Calu3 (cell line): ENCODE measurements at regions not wholly inside any gene's neighbourhood (a gene's known extent, or its start where the extent isn't known, plus 50 kb on each side); places are given as distances from the start of the nearest gene placed in this dataset.

Experiments used
- BruUV-seq: library from RNA; stranded (reverse); fragments of 400-500 nt; replicated peaks from 2 replicates; lab custom pipeline; 2021; lab: Mats Ljungman, UMichigan
- CTCF ChIA-PET: fragments of 300-600 bp; sonication (Branson Sonifier 250); formaldehyde crosslinking; loops from one replicate; lab custom pipeline; 2022; ENCODE audit warnings: antibody characterized with exemption; lab: Charles Lee
- DNase-seq: peaks from one replicate; pipeline ENCODE4 v3.0.0; 2022
- H3K27ac Mint-ChIP-seq: one replicate; pipeline ENCODE4 v1.8.0; 2022; ENCODE audit warnings: mixed read lengths; ENCODE audit not compliant: unreplicated experiment
- H3K27me3 Mint-ChIP-seq: one replicate; pipeline ENCODE4 v1.8.0; 2022; ENCODE audit warnings: mixed read lengths; ENCODE audit not compliant: unreplicated experiment
- H3K36me3 Mint-ChIP-seq: one replicate; pipeline ENCODE4 v1.8.0; 2022; ENCODE audit warnings: mild to moderate bottlenecking, moderate library complexity, mixed read lengths; ENCODE audit not compliant: insufficient read depth, unreplicated experiment
- H3K4me1 Mint-ChIP-seq: one replicate; pipeline ENCODE4 v1.8.0; 2022; ENCODE audit warnings: mild to moderate bottlenecking, low read depth, mixed read lengths; ENCODE audit not compliant: unreplicated experiment
- H3K4me3 Mint-ChIP-seq: one replicate; pipeline ENCODE4 v1.8.0; 2022; ENCODE audit warnings: mild to moderate bottlenecking, low read depth, moderate library complexity, mixed read lengths; ENCODE audit not compliant: unreplicated experiment
- H3K9me3 Mint-ChIP-seq: one replicate; pipeline ENCODE4 v1.8.0; 2022; ENCODE audit warnings: low read depth, mixed read lengths; ENCODE audit not compliant: unreplicated experiment
- intact Hi-C: fragments of 100-400 bp; cut with micrococcal nuclease; formaldehyde crosslinking; loops from one replicate; pipeline ENCODE4 v1.10.0; 2022; ENCODE audit not compliant: unreplicated experiment
- TF ChIP-seq, protein P1 (sequence below): fragments of 200-600 bp; IDR thresholded peaks from one replicate; pipeline ENCODE4 v1.8.0; 2022; ENCODE audit warnings: antibody characterized with exemption; ENCODE audit not compliant: unreplicated experiment

DNA sequence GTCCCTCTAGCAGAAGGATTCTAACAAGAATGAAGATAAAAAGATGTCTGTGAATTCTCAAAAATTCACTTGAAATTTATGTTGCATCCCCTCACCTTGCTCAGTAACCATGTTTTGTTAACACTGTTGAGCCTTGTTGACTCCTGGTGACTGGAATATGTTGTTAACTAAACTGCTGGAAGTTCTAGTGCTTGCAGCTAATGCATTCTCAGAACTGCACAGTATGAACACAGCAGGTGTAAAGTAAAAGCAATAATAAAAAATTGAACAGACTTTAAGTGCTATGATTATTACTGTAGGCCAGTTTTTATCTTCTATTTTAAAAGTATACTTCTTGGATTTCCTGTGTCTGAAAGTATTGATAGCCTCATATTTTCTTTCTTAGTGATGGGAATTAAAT is 388.7 kb upstream of the PTPRD start:
- Mint-ChIP-seq H3K4me1 (no peaks in the 10 kb centered on the region), H3K36me3 (no peaks in the 10 kb centered on the region), H3K27ac (no peak overlapping the region), H3K9me3 (peaks cover 15% of the 10 kb centered on the region), H3K27me3 (no peaks in the 10 kb centered on the region), H3K4me3 (no peak overlapping the region)
- TF ChIP-seq, protein P1, sequence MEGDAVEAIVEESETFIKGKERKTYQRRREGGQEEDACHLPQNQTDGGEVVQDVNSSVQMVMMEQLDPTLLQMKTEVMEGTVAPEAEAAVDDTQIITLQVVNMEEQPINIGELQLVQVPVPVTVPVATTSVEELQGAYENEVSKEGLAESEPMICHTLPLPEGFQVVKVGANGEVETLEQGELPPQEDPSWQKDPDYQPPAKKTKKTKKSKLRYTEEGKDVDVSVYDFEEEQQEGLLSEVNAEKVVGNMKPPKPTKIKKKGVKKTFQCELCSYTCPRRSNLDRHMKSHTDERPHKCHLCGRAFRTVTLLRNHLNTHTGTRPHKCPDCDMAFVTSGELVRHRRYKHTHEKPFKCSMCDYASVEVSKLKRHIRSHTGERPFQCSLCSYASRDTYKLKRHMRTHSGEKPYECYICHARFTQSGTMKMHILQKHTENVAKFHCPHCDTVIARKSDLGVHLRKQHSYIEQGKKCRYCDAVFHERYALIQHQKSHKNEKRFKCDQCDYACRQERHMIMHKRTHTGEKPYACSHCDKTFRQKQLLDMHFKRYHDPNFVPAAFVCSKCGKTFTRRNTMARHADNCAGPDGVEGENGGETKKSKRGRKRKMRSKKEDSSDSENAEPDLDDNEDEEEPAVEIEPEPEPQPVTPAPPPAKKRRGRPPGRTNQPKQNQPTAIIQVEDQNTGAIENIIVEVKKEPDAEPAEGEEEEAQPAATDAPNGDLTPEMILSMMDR, result no peak
- no peak for DNase-seq
- CTCF ChIA-PET, result no interaction called here
- BruUV-seq, result no TSS peak
- intact Hi-C loops, result no loop called here

DNA sequence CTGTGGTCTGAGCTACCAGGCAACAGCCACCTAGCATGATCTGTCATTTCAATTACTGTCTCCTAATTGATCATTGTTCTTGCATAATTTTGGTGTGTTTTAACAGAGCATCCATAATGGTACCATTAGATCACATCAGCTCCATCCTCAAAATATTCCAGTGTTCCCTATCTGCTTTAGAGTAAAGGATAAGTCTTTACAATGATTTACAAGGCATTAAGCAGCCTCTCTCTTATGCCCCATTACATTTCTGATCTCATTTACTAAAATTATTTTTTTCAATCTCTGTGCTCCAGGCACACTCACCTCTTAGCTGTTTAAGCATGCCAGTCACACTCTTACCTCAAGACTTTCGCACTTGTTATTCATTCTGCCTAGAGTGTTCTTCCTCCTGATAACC is 389.9 kb upstream of the PTPRD start:
- Mint-ChIP-seq H3K27ac (no peak overlapping the region), H3K27me3 (no peaks in the 10 kb centered on the region), H3K36me3 (no peaks in the 10 kb centered on the region), H3K4me3 (no peak overlapping the region), H3K4me1 (no peaks in the 10 kb centered on the region), H3K9me3 (peaks cover 14% of the 10 kb centered on the region)
- CTCF ChIA-PET, result no interaction called here
- DNase-seq, result no peak
- no TSS peak for BruUV-seq
- intact Hi-C loops, result no loop called here
- TF ChIP-seq, protein P1, result no peak

DNA sequence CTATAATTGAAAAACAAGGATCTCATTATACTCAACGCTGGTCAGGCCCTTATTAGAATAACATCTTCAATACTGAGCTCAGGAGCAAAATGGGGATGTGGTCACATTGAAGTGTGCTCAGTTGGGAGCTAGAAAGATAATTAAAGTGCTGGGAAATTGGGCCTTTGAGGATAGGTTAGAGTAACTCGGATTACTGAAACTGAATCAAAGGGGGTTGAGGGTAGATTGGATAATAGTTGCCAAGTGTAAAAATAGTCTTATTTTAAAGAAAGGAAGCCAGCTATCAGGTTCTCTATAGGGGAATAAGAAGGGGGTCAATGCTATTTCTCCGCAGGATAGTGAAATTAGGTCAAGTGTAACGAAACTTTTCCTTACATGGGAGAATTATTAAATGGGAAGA is 391.0 kb upstream of the PTPRD start:
- Mint-ChIP-seq H3K27ac (no peak overlapping the region), H3K36me3 (no peaks in the 10 kb centered on the region), H3K4me1 (no peaks in the 10 kb centered on the region), H3K9me3 (peaks cover 15% of the 10 kb centered on the region), H3K27me3 (no peaks in the 10 kb centered on the region), H3K4me3 (no peak overlapping the region)
- CTCF ChIA-PET, result no interaction called here
- no peak for DNase-seq
- intact Hi-C loops, result no loop called here
- TF ChIP-seq, protein P1, result no peak
- no TSS peak for BruUV-seq

DNA sequence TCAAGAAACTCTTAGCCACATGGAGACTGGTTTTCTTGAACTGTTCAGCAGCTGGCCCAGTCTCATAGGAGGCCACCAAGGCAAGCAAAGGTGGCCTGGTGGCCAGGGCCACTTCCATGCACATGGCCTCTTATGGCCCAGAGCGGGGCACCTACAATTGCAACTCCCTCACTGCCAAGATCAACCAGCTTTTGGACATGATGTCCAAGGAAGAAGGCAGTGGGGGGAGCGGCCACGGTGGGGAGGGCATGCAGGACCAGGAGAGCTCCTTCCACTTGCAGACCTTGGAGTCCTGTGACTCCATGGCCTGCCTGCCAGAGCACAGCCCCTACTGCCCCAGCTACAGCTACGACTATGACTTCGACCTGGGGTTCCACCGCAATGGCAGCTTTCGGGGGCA is 398.9 kb upstream of the PTPRD start:
- no peaks in the 10 kb centered on the region for H3K27me3 Mint-ChIP-seq
- H3K36me3 Mint-ChIP-seq, result no peaks in the 10 kb centered on the region
- H3K27ac Mint-ChIP-seq, result no peak overlapping the region
- H3K4me3 Mint-ChIP-seq, result no peak overlapping the region
- TF ChIP-seq, protein P1, result no peak
- BruUV-seq, result no TSS peak
- CTCF ChIA-PET, result no interaction called here
- no peaks in the 10 kb centered on the region for H3K4me1 Mint-ChIP-seq
- intact Hi-C loops, result no loop called here
- peaks cover 11% of the 10 kb centered on the region for H3K9me3 Mint-ChIP-seq
- DNase-seq, result no peak
